DMS79 treated with DMSO at 0.1 percent for 48 hours (cell line): ENCODE measurements at regions not wholly inside any gene's neighbourhood (a gene's known extent, or its start where the extent isn't known, plus 50 kb on each side); places are given as distances from the start of the nearest gene placed in this dataset.
A peak's percentile ranks its signal among the peaks of the same experiment; 100 is the strongest.

Experiments
- DNase-seq: peaks from one replicate; lab custom pipeline; 2025; lab: John Stamatoyannopoulos, UW

- DNase-seq, result peak; percentile 4
Measured at GRCh38 chr7:68432585-68432984, 1165.7 kb upstream of the AUTS2 start.

GRCh38 chr7:68433462-68434070 lies 1164.7 kb upstream of the AUTS2 start:
- DNase-seq, result no peak

- DNase-seq, result no peak
Measured at GRCh38 chr7:68434857-68435256, 1163.4 kb upstream of the AUTS2 start.

GRCh38 chr7:68438016-68438415 lies 1160.3 kb upstream of the AUTS2 start:
- DNase-seq, result no peak

GRCh38 chr7:68438811-68439210 lies 1159.5 kb upstream of the AUTS2 start:
- no peak for DNase-seq

GRCh38 chr7:68439897-68440296 lies 1158.4 kb upstream of the AUTS2 start:
- DNase-seq, result no peak

- no peak for DNase-seq
Measured at GRCh38 chr7:68440866-68441265, 1157.4 kb upstream of the AUTS2 start.

GRCh38 chr7:68441645-68442044 lies 1156.6 kb upstream of the AUTS2 start:
- DNase-seq, result no peak

GRCh38 chr7:68442931-68443631 lies 1155.2 kb upstream of the AUTS2 start:
- DNase-seq, result no peak

GRCh38 chr7:68444042-68444441 lies 1154.2 kb upstream of the AUTS2 start:
- no peak for DNase-seq

GRCh38 chr7:68444956-68445355 lies 1153.3 kb upstream of the AUTS2 start:
- DNase-seq, result no peak

GRCh38 chr7:68446183-68446582 lies 1152.1 kb upstream of the AUTS2 start:
- no peak for DNase-seq

- DNase-seq, result no peak
Measured at GRCh38 chr7:68449099-68449498, 1149.2 kb upstream of the AUTS2 start.

- DNase-seq, result no peak
Measured at GRCh38 chr7:68449816-68450215, 1148.5 kb upstream of the AUTS2 start.

GRCh38 chr7:68454931-68455330 lies 1143.3 kb upstream of the AUTS2 start:
- DNase-seq, result no peak

GRCh38 chr7:68456469-68456868 lies 1141.8 kb upstream of the AUTS2 start:
- DNase-seq, result no peak

GRCh38 chr7:68457481-68457880 lies 1140.8 kb upstream of the AUTS2 start:
- DNase-seq, result no peak

- no peak for DNase-seq
Measured at GRCh38 chr7:68458010-68458908, 1140.0 kb upstream of the AUTS2 start.

- no peak for DNase-seq
Measured at GRCh38 chr7:68461430-68461829, 1136.8 kb upstream of the AUTS2 start.

GRCh38 chr7:68470836-68471435 lies 1127.3 kb upstream of the AUTS2 start:
- DNase-seq, result peak; percentile 48

- DNase-seq, result no peak
Measured at GRCh38 chr7:68472688-68473087, 1125.6 kb upstream of the AUTS2 start.

GRCh38 chr7:68474661-68475216 lies 1123.5 kb upstream of the AUTS2 start:
- DNase-seq, result no peak
